ENCODE measurements at regions not wholly inside any gene's neighbourhood (a gene's known extent, or its start where the extent isn't known, plus 50 kb on each side); places are given as distances from the start of the nearest gene placed in this dataset.

DNA sequence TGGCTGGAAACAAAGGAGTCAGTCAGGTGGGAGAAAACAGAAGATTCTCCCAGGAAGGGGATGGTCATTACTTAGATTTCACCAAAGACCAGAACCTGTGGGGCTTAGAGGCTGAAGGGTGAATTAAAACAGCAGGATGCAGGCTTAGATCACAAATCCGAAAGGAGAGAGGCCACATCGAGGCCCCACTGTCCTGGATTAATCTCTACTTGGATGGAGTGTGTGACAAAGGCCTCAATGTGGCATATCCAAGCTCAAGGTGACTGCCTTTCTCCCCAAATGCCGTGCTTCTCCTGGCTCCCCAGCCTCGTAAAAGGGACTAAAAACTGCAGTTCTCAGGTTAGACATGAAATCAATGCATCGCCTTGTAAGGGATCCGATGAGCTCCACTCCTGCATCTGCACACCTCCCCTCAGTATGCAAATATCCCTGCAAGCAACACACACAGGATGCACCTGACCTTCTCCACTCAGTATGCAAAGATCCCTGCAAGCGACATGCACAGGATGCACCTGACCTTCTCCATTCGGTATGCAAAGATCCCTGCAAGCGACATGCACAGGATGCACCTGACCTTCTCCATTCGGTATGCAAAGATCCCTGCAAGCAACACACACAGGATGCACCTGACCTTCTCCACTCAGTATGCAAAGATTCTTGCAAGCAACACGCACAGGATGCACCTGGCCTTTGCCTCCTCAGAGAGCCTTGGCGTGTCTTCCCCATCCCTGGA, 447.4 kb downstream of the BRD1 start:
- H3K4me3 Mint-ChIP-seq = no peak overlapping the region
- H3K9me3 Mint-ChIP-seq = peaks cover 1 to 5% of the 10 kb centered on the region in 2 donors
- H3K4me1 Mint-ChIP-seq = peaks cover 9 to 17% of the 10 kb centered on the region in 2 donors
- no peak overlapping the region for H3K27ac Mint-ChIP-seq
- no peaks in the 10 kb centered on the region for H3K36me3 Mint-ChIP-seq
- DNase-seq = no peak
- peaks cover 22 to 37% of the 10 kb centered on the region in 2 donors for H3K27me3 Mint-ChIP-seq
- ATAC-seq (replicated peaks) = peak in 1 of 2 donors; percentile 16

DNA sequence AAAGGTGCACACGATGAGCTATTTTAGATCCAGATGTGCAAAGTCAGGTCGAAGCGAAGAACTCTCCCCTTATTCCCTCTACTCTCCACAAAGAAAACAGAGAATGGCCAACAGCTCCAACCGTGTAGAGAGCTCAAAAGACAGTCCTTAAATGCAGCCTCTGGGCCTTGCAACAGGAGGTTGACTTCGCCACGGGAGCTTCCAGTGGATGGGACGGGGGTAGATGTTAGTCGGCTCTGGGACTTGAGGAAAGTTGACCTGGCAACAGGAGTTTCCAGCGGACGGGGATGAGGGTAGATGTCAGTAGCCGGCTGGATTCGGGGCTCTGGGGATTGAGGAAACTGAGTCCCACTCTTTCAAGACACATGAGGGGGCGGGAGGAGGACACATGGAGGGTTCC, 450.4 kb downstream of the BRD1 start:
- Mint-ChIP-seq H3K4me3 (no peak overlapping the region), H3K4me1 (peaks cover 9 to 17% of the 10 kb centered on the region in 2 donors), H3K27me3 (peaks cover 27 to 42% of the 10 kb centered on the region in 2 donors), H3K36me3 (no peaks in the 10 kb centered on the region), H3K27ac (no peak overlapping the region), H3K9me3 (peaks cover 1 to 5% of the 10 kb centered on the region in 2 donors)
- DNase-seq = no peak
- ATAC-seq (replicated peaks) = no peak

- H3K9me3 Mint-ChIP-seq = no peaks in the 10 kb centered on the region
- no peak for DNase-seq
- peaks cover 0 to 3% of the 10 kb centered on the region in 2 donors for H3K4me1 Mint-ChIP-seq
- no peaks in the 10 kb centered on the region for H3K36me3 Mint-ChIP-seq
- H3K4me3 Mint-ChIP-seq = no peak overlapping the region
- peaks cover 25 to 34% of the 10 kb centered on the region in 2 donors for H3K27me3 Mint-ChIP-seq
- ATAC-seq (replicated peaks) = no peak
- H3K27ac Mint-ChIP-seq = no peak overlapping the region
These were observed 453.9 kb downstream of the BRD1 start for GRCh38 chr22:49373801-49374226.

- Mint-ChIP-seq H3K27ac (no peak overlapping the region), H3K9me3 (no peaks in the 10 kb centered on the region), H3K27me3 (peaks cover 26 to 33% of the 10 kb centered on the region in 2 donors), H3K36me3 (no peaks in the 10 kb centered on the region), H3K4me1 (peaks cover 0 to 3% of the 10 kb centered on the region in 2 donors), H3K4me3 (no peak overlapping the region)
- ATAC-seq (replicated peaks) = no peak
- no peak for DNase-seq
These were observed 454.4 kb downstream of the BRD1 start for GRCh38 chr22:49373289-49373666.

DNA sequence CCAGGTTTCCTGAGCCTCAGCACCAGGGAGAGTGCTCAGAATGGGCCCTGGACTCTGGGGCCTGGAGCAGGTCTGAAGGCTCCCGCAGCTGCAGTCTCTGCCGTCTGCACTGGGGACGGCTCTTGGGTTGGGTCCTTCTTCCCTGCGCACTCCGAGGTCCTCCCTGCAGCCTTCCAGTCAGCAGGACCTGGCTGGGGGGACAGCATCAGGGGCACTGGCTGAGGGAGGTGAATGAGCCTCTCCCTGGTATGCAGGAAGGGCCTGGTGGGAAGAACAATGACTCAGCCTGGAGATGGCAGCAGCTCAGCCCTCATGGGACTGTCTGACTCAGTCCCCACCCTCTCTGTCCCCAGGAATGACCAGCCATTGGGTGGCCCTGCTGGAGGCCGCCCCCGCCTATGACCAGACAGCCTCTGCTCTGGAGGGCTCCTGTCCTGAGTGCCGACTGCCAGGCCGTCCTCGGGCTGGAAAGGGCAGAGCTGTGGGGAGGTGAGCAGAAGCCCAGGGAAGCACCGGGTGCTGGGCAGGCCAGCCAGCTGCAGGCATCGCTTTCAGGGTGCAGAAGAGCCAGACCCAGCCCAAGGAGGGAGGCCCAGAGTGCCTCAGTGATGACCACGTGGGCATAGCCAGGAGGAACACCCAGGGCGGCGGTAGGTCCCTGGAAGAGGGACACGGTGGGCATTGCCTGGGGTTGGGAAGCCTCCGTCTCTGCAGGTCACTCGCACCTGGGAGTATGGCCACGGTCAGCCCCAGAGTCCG, 455.0 kb downstream of the BRD1 start:
- H3K36me3 Mint-ChIP-seq = no peaks in the 10 kb centered on the region
- DNase-seq (no peak), ATAC-seq (replicated peaks) (peak in 1 of 2 donors; percentile 25)
- no peaks in the 10 kb centered on the region for H3K9me3 Mint-ChIP-seq
- H3K4me1 Mint-ChIP-seq = peaks cover 0 to 3% of the 10 kb centered on the region in 2 donors
- no peak overlapping the region for H3K4me3 Mint-ChIP-seq
- H3K27me3 Mint-ChIP-seq = peaks cover 25 to 32% of the 10 kb centered on the region in 2 donors
- H3K27ac Mint-ChIP-seq = no peak overlapping the region

GRCh38 chr22:49372111-49372529, 455.6 kb downstream of the BRD1 start:
- Mint-ChIP-seq H3K9me3 (no peaks in the 10 kb centered on the region), H3K4me3 (no peak overlapping the region), H3K4me1 (peaks cover 0 to 3% of the 10 kb centered on the region in 2 donors), H3K27me3 (peaks cover 19 to 26% of the 10 kb centered on the region in 2 donors), H3K27ac (no peak overlapping the region), H3K36me3 (no peaks in the 10 kb centered on the region)
- DNase-seq (no peak), ATAC-seq (replicated peaks) (no peak)

- Mint-ChIP-seq H3K27ac (no peak overlapping the region), H3K4me3 (no peak overlapping the region), H3K4me1 (peaks cover 0 to 3% of the 10 kb centered on the region in 2 donors), H3K36me3 (no peaks in the 10 kb centered on the region), H3K9me3 (no peaks in the 10 kb centered on the region), H3K27me3 (peaks cover 19 to 26% of the 10 kb centered on the region in 2 donors)
- DNase-seq (no peak), ATAC-seq (replicated peaks) (no peak)
These were observed 456.2 kb downstream of the BRD1 start for GRCh38 chr22:49371325-49372110.

- Mint-ChIP-seq H3K36me3 (no peaks in the 10 kb centered on the region), H3K4me1 (peaks cover 0 to 3% of the 10 kb centered on the region in 2 donors), H3K4me3 (no peak overlapping the region), H3K27me3 (peaks cover 21 to 24% of the 10 kb centered on the region in 2 donors), H3K9me3 (no peaks in the 10 kb centered on the region), H3K27ac (no peak overlapping the region)
- DNase-seq (no peak), ATAC-seq (replicated peaks) (no peak)
These were observed 456.9 kb downstream of the BRD1 start for GRCh38 chr22:49370627-49371301.

DNA sequence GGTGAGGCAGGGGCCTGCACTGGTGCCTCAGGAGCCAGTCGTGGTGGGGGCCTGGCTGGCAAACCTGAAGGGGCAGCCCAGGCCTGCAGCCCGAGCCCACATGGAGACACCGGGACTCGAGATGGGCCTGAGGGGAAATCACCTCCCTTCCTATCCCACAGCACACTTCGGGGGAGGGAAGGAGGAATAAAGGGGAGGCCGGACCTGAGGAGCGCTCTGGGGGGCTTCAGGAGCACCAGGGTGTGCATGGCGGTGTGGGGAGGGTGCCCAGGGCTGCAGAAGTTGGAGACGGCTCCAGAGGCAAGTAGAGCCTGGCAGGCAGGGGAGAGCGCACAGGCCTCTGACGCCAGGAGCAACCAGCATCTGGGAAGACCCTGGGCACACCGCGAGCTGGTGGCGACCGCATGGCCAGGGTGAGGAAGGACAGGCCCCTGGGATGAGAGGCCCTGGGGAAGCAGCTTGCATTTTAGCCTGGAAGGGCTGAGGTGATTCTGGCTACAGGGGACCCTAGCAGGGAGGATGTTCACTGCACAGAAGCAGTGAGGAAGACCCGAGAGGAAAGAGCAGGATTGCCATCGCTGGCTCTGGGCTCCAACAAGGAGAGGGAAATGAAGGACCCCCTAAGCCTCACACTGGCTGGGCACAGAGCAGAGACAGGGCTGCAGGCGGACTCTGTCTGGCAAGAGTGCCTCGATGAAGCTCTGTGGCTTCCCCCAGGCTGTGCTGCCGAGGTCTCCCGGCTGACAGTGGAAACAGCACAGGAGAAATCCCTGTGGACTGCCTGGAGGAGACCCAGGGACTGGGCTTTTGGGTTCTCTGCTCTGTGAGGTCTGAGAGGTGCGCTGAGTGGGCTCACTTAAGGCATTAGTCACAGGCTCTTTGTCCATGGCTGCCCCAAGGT, 457.7 kb downstream of the BRD1 start:
- Mint-ChIP-seq H3K4me3 (no peak overlapping the region), H3K27me3 (peaks cover 21 to 30% of the 10 kb centered on the region in 2 donors)

DNA sequence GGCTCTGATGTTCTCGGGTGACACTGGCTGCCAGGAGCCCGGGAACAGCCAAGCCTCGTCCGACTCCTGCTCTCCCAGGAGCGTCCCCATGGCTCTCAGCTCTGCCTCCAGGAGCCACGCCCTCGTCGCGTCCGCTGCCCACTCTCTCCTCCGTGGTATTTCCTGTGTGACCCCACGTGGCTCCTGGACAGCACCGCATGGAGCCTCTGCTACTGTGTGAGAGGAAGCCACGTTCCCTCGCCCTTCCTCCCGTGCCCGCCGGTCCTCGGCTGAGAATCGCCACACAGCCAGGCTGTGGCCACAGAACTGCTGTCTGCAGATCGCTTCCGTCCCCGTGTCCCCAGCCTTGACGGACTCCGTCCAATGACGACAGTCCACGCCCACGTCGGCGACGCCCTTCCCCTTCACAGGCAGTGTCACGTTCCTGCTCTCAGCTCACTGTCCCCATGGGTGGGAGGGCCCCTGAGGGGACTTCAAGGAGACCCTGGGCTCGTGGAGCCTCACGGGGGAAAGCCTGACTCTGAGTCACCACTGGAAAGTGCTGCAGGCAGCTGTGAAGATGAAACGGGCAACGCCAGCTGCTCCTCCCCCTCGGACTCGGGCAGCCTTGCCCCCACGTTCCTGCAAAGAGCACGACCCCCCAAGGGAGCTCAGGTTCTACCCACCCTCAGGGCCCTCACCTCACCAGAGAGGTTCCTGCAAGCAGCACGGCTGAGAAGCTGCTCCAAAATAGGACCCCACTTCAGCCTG, 458.5 kb downstream of the BRD1 start:
- ATAC-seq (replicated peaks) (no peak), DNase-seq (no peak)
- Mint-ChIP-seq H3K27me3 (peaks cover 21 to 30% of the 10 kb centered on the region in 2 donors), H3K4me1 (peaks cover 0 to 3% of the 10 kb centered on the region in 2 donors), H3K9me3 (no peaks in the 10 kb centered on the region), H3K27ac (peak overlapping the region; percentile 32), H3K4me3 (peak overlapping the region in 1 of 2 donors; percentile 52), H3K36me3 (no peaks in the 10 kb centered on the region)

More for the DNA sequence above, 457.7 kb downstream of the BRD1 start:
- ATAC-seq (replicated peaks) (no peak), DNase-seq (no peak)
- Mint-ChIP-seq H3K4me1 (peaks cover 0 to 3% of the 10 kb centered on the region in 2 donors), H3K9me3 (no peaks in the 10 kb centered on the region), H3K27ac (no peak overlapping the region), H3K36me3 (no peaks in the 10 kb centered on the region)

- no peak overlapping the region for H3K4me3 Mint-ChIP-seq
- peaks cover 20 to 28% of the 10 kb centered on the region in 2 donors for H3K27me3 Mint-ChIP-seq
- DNase-seq (no peak), ATAC-seq (replicated peaks) (no peak)
- peaks cover 0 to 3% of the 10 kb centered on the region in 2 donors for H3K4me1 Mint-ChIP-seq
- no peak overlapping the region for H3K27ac Mint-ChIP-seq
- H3K9me3 Mint-ChIP-seq = no peaks in the 10 kb centered on the region
- no peaks in the 10 kb centered on the region for H3K36me3 Mint-ChIP-seq
These were observed 459.3 kb downstream of the BRD1 start for GRCh38 chr22:49368221-49368975.
